ENCODE measurements at regions not wholly inside any gene's neighbourhood (a gene's known extent, or its start where the extent isn't known, plus 50 kb on each side); places are given as distances from the start of the nearest gene placed in this dataset.

- TF ChIP-seq CTCF (IDR thresholded peaks at IDR 0.05) = no peak
- TF ChIP-seq EZH2 (IDR thresholded peaks at IDR 0.05; ENCODE audit: borderline replicate concordance, insufficient read depth, low read depth, low read length, poor library complexity, severe bottlenecking) = no peak
Observed at GRCh38 chr4:111811661-111812060, 333.6 kb upstream of the FAM241A start.

Data from B cell (primary cell).